NB4 (cell line): ENCODE measurements at regions not wholly inside any gene's neighbourhood (a gene's known extent, or its start where the extent isn't known, plus 50 kb on each side); places are given as distances from the start of the nearest gene placed in this dataset.

Source experiments
- CTCF ChIP-seq: IDR thresholded peaks from one replicate; pipeline ENCODE4 v1.5.1; 2012; ENCODE audit warnings: low read depth, low read length
- MYC ChIP-seq: IDR thresholded peaks from 2 replicates; pipeline ENCODE4 v1.6.1; 2011; ENCODE audit warnings: low read depth, low read length
- POLR2A ChIP-seq: IDR thresholded peaks from 2 replicates; pipeline ENCODE4 v1.6.1; 2011; ENCODE audit warnings: mild to moderate bottlenecking; ENCODE audit not compliant: insufficient read length; ENCODE audit errors: extremely low read depth

- TF ChIP-seq CTCF (no peak), POLR2A (no peak), MYC (no peak)
Measured at GRCh38 chr6:14224359-14225103, 107.0 kb downstream of the CD83 start.
